GM06990 (cell line): ENCODE measurements at regions not wholly inside any gene's neighbourhood (a gene's known extent, or its start where the extent isn't known, plus 50 kb on each side); places are given as distances from the start of the nearest gene placed in this dataset.

Source experiments
- DNase-seq: peaks from one replicate; pipeline ENCODE4 v3.0.0-alpha.2; 2011; ENCODE audit not compliant: insufficient read length; ENCODE audit errors: extremely low read depth
- H3K27me3 ChIP-seq: replicated peaks from 2 replicates; pipeline ENCODE4 v1.6.0; 2011; ENCODE audit warnings: low read length; ENCODE audit not compliant: control insufficient read depth, insufficient read depth
- H3K36me3 ChIP-seq: 2 replicates; pipeline ENCODE4 v1.5.1; 2011; ENCODE audit warnings: low read length; ENCODE audit not compliant: control insufficient read depth, insufficient read depth
- H3K4me3 ChIP-seq: replicated peaks from 2 replicates; pipeline ENCODE4 v1.5.1; 2011; ENCODE audit warnings: low read depth, mild to moderate bottlenecking, control low read depth, low read length
- CTCF ChIP-seq: IDR thresholded peaks from 2 replicates; pipeline ENCODE4 v1.5.1; 2011; ENCODE audit warnings: low read length, control low read depth, mild to moderate bottlenecking, inconsistent platforms; ENCODE audit not compliant: insufficient read depth, poor library complexity, severe bottlenecking

- H3K27me3 ChIP-seq, result no peaks in the 10 kb centered on the region
- H3K36me3 ChIP-seq, result no peaks in the 10 kb centered on the region
- no peak for DNase-seq
- TF ChIP-seq CTCF, result no peak
- no peak overlapping the region for H3K4me3 ChIP-seq
Observed at GRCh38 chr16:9438991-9439390, 347.5 kb downstream of the HAPSTR1 start.

GRCh38 chr16:9441012-9441411 is 349.6 kb downstream of the HAPSTR1 start:
- Histone ChIP-seq H3K4me3 (no peak overlapping the region), H3K36me3 (no peaks in the 10 kb centered on the region), H3K27me3 (no peaks in the 10 kb centered on the region)
- DNase-seq, result no peak
- TF ChIP-seq CTCF, result no peak

- no peak for DNase-seq
- H3K27me3 ChIP-seq, result no peaks in the 10 kb centered on the region
- TF ChIP-seq CTCF, result no peak
- no peaks in the 10 kb centered on the region for H3K36me3 ChIP-seq
- no peak overlapping the region for H3K4me3 ChIP-seq
Observed at GRCh38 chr16:9443864-9444263, 352.4 kb downstream of the HAPSTR1 start.

GRCh38 chr16:9446471-9447194 is 355.2 kb downstream of the HAPSTR1 start:
- TF ChIP-seq CTCF, result no peak
- no peaks in the 10 kb centered on the region for H3K36me3 ChIP-seq
- no peak for DNase-seq

GRCh38 chr16:9447195-9447551 is 355.7 kb downstream of the HAPSTR1 start:
- no peaks in the 10 kb centered on the region for H3K27me3 ChIP-seq
- no peak for DNase-seq

More at GRCh38 chr16:9446471-9447194, 355.2 kb downstream of the HAPSTR1 start:
- Histone ChIP-seq H3K4me3 (no peak overlapping the region), H3K27me3 (no peaks in the 10 kb centered on the region)

More at GRCh38 chr16:9447195-9447551, 355.7 kb downstream of the HAPSTR1 start:
- H3K4me3 ChIP-seq, result no peak overlapping the region
- TF ChIP-seq CTCF, result no peak
- H3K36me3 ChIP-seq, result no peaks in the 10 kb centered on the region
